GM19328 (cell line): ENCODE measurements at regions not wholly inside any gene's neighbourhood (a gene's known extent, or its start where the extent isn't known, plus 50 kb on each side); places are given as distances from the start of the nearest gene placed in this dataset.

ENCODE experiments used
- ATAC-seq: cut with Tn5 transposase; IDR thresholded peaks from one replicate; pipeline ENCODE4 v1.9.1; 2021; ENCODE audit warnings: mild to moderate bottlenecking, moderate library complexity; ENCODE audit not compliant: unreplicated experiment

DNA sequence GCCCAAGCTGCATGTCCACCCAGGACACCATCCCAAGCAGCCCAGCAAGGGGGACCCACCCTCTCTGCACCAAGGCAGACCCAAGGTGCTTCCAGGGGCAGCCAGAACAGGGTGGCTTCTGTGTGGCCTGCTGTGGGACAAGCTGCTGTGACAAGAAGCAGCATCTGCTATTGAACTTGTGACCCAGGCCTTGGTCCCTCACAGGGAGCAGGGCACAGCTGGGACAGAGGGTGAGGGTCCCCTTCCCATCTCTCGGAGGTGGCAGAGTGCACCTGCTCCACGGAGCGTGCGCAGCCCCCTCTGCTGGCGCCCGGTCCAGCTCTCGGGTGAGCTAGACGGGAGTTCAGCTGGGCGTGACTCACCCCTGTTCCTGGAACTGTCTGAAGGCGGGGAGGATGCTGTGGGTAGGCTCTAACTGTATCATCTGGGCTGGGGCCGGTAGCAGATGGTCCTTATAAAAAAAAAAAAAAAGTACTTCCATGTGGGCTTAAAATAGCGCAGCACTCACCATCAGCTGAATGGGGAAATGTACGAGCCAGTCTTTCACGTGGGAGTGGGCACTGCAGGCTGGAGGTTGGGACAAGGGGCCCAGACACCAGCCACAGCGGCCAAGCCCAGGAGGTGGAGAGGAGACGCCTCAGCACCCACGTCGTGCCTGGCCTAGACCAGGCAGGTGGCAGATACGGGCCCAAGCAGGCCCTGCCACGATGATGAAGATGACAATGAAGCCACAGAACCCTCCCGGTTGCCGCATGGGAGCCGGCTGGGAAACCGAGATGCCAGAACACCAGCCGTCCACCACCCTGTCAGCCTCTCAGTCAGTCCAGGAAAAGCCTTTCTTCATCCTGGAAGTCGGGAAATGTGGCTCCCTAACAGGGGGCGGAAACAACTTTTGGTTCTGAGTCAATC is 136.8 kb upstream of the ID2 start:
- peak; percentile 54 for ATAC-seq

DNA sequence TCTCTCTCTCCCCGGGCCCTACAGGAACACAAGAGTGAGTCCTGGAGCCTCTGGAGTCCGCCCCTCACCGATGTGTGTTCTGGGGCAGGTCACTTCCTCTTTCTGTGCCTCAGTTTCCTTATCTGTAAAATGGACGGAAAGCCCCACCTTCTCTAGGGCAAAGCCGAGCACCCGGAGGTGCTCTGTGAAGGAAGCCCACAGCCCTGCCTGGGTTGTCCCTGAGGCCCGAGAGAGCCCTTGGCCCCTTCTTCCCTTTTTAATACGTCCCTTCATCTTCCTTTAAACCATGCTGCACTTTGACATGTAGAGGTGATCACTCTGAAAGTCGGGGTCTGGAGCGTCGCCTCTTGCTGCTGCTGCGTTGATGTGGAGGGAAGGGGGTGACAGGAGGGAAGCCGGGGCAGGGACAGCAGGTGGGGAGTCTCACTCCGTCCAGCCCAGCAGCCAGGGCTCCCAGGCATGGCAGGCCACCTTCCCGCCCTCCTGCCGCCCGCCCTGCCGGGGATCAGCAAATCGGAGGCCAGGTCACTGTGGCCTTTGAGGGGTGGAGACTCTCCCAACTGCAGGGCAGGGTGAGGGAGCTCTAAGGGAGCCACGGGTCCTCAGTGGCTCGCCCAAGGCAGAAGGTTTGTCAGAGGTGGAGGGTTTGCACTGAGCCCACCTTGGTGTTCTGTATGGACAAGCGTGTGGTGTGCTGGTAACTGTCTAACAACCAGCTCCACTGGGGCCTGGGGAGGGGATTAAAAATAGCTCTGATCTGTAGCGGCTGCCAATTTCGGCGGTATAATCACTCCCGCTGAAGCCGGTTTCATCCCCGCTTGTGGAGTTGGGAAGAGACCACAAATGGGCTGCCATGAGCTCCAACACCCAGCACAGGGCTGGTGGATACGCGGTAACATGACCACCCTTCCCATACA is 135.9 kb upstream of the ID2 start:
- ATAC-seq = no peak

DNA sequence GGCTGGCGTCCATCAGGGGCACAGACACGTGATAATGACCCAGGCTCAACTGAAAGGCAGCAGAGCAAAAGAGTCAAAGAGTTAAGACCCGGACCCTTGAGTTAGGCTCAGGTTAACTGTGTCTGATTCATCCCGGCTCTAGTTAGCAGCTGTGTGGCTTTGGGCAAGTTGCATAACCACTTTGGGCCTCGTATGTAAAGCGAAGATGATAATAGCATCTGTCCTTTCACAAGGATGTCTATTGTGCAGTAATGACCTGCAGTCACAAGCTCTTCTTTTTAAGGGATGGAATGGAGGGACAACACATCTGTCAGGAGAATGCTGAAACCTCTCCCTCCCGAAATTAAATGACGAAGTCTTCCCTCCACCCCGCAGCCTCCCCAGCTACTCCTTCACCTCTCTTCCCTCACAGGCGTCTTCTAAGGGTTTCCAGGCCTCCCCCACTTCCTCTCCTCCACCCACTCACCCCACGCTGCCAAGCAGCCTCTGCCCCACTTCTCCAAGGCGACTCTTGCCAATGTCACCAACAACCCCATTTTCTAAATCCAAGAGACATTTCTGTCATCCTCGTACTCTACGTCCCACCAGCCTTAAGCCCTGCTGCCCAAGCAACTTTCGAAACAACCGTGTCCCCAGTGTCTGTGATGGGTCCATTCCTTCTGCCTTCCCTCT is 135.1 kb upstream of the ID2 start:
- ATAC-seq = no peak

DNA sequence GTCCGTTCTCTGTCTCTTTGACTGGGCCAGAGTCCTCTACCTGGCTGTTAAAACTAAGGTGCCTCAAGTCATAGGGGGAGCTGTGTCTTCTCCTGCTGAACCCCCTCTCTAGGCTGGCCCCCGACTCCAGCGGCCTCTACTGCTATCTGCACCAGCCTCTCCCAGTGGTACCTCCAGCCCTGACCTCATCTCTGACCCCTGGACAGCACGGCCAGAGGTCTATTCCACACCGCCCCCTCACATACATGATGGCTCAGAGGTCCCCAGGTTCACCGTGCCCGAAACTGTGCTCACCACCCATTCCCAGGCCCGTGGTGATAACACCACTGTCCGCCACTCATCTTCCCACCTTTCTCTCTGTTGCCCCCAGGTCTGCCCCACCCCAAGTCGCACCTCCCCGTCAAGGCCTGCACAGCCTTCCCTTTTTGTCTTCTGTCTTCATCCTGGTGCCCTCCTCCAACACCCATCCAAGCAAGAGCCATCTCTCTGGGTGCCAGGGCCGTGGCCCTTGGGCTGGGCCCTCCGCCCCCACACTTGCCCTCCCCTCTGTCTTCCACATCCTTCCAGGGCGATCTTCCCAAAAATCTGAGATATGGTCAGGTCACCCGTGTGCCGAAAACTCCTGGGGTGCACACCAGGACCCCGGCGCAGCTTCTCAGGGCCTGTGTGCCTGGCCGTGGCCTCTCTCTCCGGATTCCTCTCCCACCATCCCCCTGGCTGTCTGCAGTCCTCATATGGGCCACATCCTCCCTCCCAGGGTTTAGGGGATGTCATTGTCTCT is 134.4 kb upstream of the ID2 start:
- no peak for ATAC-seq

DNA sequence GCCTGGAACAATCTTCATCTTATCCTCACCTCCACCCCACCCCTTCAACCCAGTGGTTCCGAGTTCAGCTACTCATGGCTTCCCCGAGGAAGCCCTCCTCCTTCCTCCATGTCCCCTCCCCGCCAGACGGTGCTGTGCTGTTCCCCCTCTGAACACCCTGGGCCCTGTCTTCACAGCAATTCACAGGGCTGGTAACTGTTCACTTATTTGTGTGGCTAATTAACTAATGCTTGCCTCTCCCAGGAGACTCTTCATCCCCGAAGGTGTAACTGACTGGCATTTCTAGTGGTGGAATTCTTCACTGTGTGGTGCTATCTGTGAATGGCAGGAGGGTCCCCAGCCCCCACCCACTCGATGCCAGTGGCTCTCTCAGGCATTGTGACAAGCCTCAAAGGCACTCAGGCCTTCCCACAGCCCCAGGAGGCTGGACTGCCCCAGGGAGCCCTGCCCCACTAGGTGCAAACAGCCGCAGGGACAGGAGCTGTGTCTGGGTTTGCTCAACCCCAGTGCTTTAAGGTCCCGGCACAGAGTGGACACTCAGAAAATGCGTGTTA is 133.7 kb upstream of the ID2 start:
- ATAC-seq = no peak

DNA sequence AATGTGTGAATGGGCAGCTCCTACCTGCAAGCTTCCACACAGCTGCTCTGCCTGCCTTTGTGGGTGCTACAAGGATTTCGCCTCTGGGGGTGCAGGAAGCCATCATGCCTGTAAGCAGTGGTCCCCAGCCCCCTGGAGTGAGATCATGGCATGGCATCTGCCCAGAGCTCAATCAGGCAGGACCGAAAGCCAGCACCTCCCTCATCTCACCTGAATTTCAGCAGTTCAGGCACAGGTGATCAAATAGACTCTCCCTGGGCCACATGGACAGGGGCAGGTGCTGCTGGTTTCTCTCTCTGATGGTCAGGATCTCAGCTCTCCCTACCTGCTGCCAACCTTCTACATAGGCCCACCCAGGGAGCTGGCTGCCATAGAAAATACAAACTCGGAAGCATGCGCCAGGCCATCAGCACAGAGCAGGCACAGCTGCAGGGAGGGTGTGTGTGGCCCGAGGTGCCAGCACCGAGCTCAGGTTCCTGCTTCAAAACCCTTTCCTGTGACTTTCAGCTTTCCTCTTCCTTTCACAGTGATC is 133.2 kb upstream of the ID2 start:
- ATAC-seq = no peak

DNA sequence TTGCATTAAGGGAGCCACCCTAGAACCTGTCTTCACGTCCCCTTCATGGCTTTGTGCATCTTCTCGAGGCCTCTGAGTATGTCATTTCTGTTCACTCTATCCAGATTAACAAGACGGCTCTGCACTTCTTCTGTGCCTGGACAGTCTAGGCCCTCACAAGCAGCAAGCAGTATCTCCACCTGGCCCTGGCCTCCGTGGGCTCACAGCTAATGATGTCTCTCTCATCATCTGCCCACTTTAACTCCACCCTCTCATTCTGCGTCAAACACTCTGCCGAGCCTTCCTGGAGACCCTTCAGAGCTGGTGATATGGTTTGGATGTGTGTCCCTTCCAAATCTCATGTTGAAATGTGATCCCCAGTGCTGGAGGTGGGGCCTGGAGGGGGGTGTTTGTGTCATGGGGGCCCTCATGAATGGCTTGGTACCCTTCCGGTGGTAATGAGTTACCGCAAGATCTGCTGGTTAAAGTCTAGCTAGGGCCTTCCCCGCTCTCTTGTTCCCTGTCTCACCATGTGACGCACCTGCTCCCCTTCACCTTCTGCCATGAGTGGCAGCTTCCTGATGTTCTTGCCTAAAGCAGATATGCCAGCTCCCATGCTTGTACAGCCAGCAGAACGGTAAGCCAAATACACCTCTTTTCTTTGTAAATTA is 132.5 kb upstream of the ID2 start:
- no peak for ATAC-seq

DNA sequence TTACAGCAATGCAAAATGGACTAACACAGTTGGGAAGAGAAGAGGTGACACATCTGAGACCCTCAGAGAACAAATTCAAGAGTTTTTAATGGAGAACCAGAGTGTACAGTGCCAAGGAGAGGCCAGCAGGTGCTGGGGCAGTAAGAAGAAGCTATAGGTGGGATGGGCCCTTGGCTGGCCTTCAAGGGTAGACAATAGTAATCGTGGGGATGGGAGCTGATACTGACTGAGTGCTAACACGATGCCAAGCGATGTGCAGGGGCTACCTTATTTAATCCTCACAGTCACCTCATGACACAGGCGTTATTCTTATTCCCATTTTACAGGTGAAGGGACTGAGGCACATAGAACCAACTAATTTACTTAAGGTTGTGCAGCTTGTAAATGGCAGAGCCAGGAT is 131.9 kb upstream of the ID2 start:
- no peak for ATAC-seq

DNA sequence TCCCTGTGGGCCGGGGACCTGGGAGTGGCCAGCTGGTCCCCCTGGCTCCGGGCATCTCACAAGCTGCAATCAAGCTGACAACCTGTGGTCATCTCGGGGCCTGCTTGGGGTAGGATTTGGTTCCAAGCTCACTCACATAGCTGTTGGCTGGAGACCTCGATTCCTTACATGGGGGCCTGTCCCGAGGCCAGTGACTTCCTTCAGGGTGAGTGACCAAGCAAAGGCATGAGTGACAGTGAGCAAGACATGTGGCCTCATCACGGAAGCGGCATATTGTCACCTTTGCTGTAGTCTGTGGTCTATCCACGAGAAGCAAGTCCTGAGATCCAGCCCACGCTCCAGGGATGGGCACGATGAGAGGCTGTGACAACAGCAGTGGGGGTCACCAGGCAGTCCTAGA is 131.4 kb upstream of the ID2 start:
- ATAC-seq = no peak

DNA sequence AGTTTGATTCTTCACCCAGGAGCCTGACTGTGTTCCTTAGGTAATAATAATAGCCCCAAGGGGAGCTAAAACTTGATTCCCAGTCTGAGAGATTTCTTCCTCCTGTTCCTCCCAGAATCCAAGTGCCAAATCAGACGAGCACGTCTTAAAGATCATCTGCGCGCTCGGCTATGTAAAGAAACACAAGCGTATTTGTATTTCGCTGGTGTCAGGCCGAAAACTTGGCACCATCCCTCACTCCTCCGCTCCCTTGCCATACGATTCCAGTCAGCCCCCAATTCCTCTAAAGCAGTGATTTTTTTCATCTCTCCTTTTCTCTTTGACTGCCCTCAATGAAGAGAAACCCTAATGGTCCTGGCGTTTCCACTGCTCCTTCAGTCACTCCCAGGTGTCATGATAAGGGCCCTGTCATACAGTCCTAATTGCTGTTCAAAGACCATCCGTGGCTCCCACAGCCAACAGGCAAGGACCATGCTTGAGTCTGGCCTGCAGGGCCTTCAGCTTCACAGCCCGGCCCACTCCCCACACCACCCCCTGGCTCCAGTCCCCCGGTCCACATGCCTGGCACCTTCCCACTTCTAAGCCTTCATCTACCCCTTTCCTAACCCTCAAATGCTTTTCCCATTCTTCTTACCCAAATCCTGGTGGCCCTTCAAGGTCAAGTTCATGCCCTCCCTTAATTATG is 130.8 kb upstream of the ID2 start:
- ATAC-seq = no peak

DNA sequence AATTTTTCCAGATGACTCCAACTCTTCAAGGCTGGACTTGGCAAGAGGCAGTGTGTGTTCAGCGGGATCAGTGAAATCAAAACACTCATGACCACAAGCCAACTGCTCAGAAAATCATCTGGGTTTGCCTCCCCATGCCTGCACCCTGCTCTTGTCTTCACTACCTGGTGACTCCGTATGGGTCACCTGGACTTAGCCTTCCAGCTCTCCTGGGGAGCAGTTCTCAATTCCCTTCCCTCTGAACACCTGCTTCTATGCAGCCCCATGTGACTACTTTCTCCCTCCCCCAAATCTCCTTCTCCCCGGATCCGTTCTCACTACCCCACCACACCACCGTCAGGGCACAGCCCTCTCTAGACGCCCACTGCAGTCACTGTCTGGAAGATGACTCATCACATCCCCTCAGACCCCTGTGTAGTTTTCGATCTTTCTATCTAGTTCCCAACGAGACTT is 130.2 kb upstream of the ID2 start:
- peak; percentile 66 for ATAC-seq

DNA sequence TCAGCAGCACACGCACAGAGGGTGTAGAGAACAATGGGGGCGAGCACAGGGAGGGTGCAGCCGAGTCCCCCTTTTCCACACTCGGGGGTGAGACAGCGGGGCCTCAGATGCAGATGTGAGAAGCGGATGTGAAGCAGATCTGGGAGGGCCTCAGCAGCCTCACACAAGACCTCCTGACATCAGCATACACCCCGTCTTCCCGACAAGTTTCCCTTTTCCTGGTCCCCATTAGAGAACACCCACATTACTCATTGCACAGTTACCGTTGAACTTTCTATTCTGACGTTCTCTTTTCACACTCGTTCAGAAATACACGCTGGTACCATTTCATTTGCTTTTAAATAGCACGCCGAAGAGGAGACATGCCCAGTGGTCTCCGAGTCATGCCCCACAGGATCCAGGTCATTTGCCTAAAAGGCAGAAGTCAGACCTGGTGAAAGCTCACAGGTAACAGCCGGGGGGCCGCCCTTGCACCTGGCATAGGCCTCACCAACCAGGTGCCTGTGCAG is 129.5 kb upstream of the ID2 start:
- peak; percentile 49 for ATAC-seq

DNA sequence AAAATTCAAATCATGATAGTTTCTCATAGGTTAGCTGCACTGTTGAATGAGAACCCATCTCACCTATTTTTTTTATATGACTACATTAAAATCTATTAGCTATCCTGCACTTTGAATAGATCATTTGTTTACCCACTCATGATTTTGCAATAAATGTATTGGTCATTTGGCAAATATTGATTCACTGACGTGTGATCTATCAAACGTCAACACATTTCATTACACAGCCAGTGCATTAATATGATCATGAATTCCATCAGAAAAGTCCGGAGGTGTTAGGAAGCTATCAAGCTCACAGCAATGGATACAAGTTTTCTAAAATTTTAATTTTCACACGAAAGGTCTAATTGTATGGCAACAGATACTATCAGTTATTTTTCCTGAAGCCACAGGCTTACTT is 128.2 kb upstream of the ID2 start:
- no peak for ATAC-seq

DNA sequence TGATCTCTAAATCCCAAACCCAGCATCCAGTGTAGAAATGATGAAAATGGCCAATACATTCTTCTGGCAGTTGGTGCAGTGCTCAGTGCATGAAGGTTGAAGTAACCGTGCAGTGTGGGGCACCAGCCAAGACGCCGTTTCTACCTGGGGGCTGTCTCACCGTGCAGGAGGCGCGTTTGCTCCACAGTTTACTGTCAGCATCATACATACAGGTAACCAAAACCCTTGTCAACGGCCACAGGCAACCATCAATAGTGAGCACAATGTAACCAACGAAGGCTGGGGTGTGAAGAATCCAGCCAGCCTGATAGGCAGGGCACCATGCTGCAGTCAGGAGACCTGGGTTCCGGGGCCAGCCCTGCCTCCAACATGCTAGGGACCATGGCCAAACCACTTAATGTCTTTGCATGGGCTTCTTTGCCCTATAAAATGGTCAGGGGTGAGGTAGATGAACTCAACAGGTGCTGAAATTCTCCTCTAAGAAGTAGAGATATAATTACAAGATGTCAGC is 127.5 kb upstream of the ID2 start:
- no peak for ATAC-seq

DNA sequence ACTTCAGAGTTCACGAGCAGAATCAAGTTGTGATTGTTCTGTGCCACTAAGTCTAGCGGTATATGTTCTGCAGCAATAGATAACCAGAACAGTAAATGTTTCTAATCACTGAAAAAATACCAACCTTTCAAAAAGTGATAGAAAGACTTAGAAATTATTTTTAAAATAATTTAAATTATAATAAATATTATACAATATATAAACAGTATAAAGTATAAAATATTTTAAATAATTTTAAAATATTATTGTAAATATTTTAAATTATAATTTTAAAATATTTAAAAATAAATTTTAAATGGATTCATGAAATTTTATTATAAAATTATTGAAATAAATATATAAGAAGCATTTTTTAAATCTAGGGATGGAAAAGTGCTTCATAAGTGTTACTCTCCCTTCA is 126.3 kb upstream of the ID2 start:
- no peak for ATAC-seq

DNA sequence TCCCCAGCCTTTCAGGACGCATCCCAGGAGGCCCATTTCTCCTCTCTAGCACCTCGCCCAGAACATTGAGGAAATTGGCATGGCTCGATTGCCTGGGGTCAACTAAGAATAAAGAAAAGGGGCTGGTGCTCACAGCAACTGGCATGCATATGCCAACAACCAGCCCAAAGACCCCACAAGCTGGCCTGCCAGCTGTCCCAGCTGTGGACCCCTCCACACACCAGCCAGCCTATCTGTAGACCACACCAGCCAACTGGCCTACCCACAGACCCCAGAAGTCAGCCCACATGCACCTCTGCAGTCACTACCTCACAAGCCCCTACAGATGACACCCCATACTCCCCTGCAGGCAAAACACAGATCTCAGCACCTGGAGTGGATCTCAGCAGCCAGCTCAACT is 123.8 kb upstream of the ID2 start:
- no peak for ATAC-seq

DNA sequence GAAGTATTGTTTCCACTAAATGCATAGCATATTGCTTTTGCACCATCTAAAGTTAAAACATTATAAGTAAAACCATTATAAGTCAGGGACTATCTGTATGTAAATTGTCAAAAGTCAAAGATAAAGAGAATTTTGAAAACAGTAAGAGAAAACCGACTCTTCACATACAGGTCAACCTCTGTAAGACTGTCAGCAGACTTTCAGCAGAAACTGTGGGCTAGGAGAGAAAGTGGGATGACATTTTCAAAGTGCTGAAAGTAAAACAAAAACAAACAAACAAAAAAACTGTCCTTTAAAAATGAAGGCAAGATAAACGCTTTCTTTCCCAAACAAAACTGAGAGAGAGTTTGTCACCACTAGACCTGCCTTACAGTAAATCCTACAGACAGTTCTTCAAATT is 122.9 kb upstream of the ID2 start:
- ATAC-seq = no peak

DNA sequence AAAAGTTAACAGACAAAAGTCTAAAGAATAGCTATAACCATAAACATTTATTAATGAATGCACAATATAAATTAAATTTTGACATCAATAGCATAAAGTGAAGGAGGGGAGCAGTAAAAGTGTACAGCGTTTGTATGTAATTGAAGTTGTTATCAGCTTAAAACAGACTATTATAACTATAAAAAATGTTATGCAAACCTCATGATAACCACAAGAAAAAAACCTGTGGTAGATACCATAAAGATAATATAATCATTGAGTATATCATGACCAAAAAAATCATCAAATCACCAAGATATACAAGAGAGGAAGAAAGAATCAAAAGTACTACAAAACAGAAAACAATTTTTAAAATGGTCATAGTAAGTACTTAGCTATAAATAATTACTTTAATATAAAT is 122.1 kb upstream of the ID2 start:
- ATAC-seq = no peak
